Muscle of leg (tissue), 3 donors: ENCODE measurements at regions not wholly inside any gene's neighbourhood (a gene's known extent, or its start where the extent isn't known, plus 50 kb on each side); places are given as distances from the start of the nearest gene placed in this dataset.

Experiments
- DNase-seq: peaks from one replicate; pipeline ENCODE4 v3.0.0; 2013
- H3K27ac ChIP-seq: one replicate; pipeline ENCODE4 v1.5.1; 2013; ENCODE audit warnings: mild to moderate bottlenecking, low read length, control low read depth
- H3K27me3 ChIP-seq: one replicate; pipeline ENCODE4 v1.6.1; 2013; ENCODE audit warnings: low read length; ENCODE audit not compliant: control insufficient read depth, insufficient read depth
- H3K36me3 ChIP-seq: one replicate; pipeline ENCODE4 v1.6.1; 2013; ENCODE audit warnings: low read length; ENCODE audit not compliant: control insufficient read depth, insufficient read depth
- H3K4me1 ChIP-seq: one replicate; pipeline ENCODE4 v1.6.1; 2013; ENCODE audit warnings: low read length; ENCODE audit not compliant: control insufficient read depth, insufficient read depth
- H3K4me3 ChIP-seq: one replicate; pipeline ENCODE4 v1.5.1; 2013; ENCODE audit warnings: low read length, control low read depth
- H3K9me3 ChIP-seq: replicated peaks from 2 replicates; pipeline ENCODE4 v1.6.1; 2013; ENCODE audit warnings: low read depth, low read length; ENCODE audit not compliant: control insufficient read depth
- WGBS: methylation state at CpG from one replicate; pipeline ENCODE4 v1.1.5; 2013; ENCODE audit warnings: missing lambda C conversion rate; ENCODE audit not compliant: insufficient coverage; 5-methylcytosine and 5-hydroxymethylcytosine counted together

DNA sequence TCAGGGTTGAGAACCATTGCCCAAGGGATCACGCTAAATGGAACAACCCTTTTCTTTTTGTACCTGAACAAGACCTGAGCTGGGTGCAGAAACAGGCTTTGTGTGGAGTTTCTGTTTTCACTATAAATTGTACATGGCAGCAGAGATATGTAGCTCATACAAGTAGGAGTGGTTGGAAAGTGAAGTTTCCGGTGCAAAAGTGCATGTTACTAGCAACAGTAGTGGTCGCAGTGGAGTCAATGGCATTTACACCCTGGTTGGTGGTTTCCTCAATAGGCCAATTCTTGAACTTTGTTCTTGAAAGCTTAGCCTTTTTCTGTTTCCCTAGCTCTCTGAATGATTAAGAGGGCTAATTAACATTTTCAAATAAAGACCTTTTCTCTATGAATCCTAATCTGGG lies 170.7 kb downstream of the NEBL start:
- H3K4me3 ChIP-seq: no peak overlapping the region
- no peak overlapping the region for H3K27ac ChIP-seq
- DNase-seq: no peak
- whole genome bisulfite sequencing: 73% methylated on average over 2 of the region's 3 CpGs
- H3K4me1 ChIP-seq: no peaks in the 10 kb centered on the region
- H3K9me3 ChIP-seq: peaks cover 7% of the 10 kb centered on the region
- no peaks in the 10 kb centered on the region for H3K36me3 ChIP-seq
- H3K27me3 ChIP-seq: no peaks in the 10 kb centered on the region

DNA sequence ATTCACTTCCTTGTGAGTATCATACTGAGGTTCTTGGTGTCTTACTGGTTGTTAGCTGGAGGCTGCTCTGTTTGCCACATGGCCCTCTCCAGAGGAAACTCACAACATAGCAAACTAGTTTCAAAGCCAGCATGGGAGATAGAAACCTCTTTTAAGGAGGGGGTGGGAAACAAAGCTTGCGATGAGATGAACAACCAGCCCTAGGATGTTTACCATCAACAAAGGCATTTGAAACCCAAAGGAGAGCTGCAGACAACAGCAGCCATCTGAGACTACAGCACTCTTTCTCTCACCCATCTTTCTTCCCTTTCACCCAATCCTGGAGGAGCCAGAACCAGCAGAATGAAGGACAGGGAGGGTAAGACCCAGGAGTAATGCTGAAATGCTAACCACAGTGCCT lies 182.1 kb downstream of the NEBL start:
- Histone ChIP-seq H3K9me3 (no peaks in the 10 kb centered on the region), H3K4me3 (no peak overlapping the region), H3K27ac (no peak overlapping the region), H3K36me3 (no peaks in the 10 kb centered on the region), H3K27me3 (no peaks in the 10 kb centered on the region), H3K4me1 (no peaks in the 10 kb centered on the region)
- no peak for DNase-seq
- WGBS: no CpG with 5 or more reads among the region's 1 CpG

DNA sequence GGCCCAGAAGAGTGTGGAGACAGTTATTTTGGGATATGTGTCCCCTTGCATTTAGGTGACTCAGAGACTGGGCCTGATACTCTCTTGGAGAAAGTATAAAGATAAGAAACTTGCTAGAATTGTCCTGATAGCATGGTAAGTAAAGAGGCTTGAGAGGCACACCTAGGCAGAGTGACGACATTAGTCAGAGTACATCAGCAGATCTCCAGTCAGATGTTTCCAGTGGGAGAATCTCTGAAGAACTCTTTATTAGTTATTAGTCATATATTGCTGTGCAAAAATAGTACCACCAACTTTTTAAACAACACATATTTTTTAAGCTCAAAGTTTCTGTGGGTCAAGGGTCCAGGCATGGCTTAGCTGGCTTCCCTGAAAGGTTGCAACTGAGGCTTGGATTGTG lies 182.6 kb downstream of the NEBL start:
- Histone ChIP-seq H3K4me1 (no peaks in the 10 kb centered on the region), H3K9me3 (no peaks in the 10 kb centered on the region), H3K27ac (no peak overlapping the region), H3K4me3 (no peak overlapping the region), H3K27me3 (no peaks in the 10 kb centered on the region), H3K36me3 (no peaks in the 10 kb centered on the region)
- DNase-seq: no peak
- WGBS: no CpG with 5 or more reads among the region's 1 CpG

- 88% methylated on average over 1 of the region's 1 CpG for WGBS
- H3K27ac ChIP-seq: no peak overlapping the region
- H3K4me1 ChIP-seq: no peaks in the 10 kb centered on the region
- no peaks in the 10 kb centered on the region for H3K36me3 ChIP-seq
- H3K4me3 ChIP-seq: no peak overlapping the region
- no peaks in the 10 kb centered on the region for H3K27me3 ChIP-seq
- DNase-seq: no peak
- no peaks in the 10 kb centered on the region for H3K9me3 ChIP-seq
These were observed 183.7 kb downstream of the NEBL start for GRCh38 chr10:20713420-20713819.

DNA sequence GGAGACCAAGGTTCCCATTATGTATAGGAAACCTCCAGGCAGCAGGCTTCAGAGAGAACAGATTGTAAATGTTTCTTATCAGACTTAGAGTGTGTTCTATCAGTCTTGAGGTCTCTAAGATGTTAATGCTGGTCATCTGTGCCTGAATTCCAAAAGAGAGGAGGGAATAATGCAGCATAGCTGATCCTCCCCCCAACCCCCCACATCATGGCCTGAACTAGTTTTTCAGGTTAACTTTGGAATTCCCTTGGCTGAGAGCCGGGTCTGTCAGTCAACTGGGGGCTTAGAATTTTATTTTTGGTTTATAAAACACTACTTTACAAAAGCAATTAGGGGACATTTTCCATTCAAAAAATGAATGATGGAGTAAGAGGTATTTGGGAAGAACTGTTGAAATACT lies 184.3 kb downstream of the NEBL start:
- Histone ChIP-seq H3K4me3 (no peak overlapping the region), H3K4me1 (no peaks in the 10 kb centered on the region), H3K9me3 (no peaks in the 10 kb centered on the region), H3K36me3 (no peaks in the 10 kb centered on the region), H3K27ac (no peak overlapping the region), H3K27me3 (no peaks in the 10 kb centered on the region)
- no CpG with 5 or more reads among the region's 1 CpG for WGBS
- DNase-seq: no peak

DNA sequence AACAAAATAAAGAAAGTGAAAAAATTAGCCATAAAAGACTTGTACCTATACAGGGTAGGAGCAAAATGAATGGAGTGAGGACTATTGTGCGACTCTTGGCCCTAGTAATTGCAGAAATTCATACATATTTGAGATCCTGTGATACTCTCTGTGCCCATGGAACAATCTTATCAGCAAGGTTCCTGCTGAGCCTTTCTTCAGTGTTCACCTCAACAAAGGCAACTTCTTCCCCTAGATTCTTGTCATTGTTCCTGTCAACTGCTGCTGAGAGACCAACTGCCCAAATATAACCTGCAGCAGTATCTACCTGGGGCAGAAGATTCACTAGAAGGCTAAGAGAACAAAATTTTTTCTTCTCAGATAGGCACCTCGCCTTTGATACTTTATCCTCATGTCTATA lies 187.4 kb downstream of the NEBL start:
- no peaks in the 10 kb centered on the region for H3K4me1 ChIP-seq
- H3K27ac ChIP-seq: no peak overlapping the region
- no peak overlapping the region for H3K4me3 ChIP-seq
- H3K27me3 ChIP-seq: no peaks in the 10 kb centered on the region
- DNase-seq: no peak
- no peaks in the 10 kb centered on the region for H3K9me3 ChIP-seq
- no peaks in the 10 kb centered on the region for H3K36me3 ChIP-seq
- WGBS: no CpG with 5 or more reads among the region's 2 CpGs

DNA sequence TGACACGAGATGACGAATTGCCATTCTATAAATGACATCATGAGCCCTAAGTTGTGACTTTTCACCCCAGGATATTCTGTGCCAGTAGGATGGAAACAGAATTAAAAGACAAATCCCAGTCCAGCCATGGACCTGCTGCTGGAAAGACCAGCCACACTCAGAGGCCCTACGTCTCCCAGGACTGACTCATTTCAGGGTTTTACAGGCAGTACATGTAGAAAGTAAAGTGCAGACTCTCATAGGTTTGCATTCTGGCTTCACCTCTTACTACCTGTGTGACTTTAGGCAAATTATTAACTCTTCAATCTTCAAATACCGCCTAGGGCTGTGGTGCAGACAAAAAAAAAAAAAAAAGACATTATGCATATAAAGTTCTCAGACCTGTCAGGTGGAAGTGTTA lies 188.8 kb downstream of the NEBL start:
- Histone ChIP-seq H3K4me1 (no peaks in the 10 kb centered on the region), H3K9me3 (no peaks in the 10 kb centered on the region), H3K27me3 (no peaks in the 10 kb centered on the region), H3K4me3 (no peak overlapping the region), H3K27ac (no peak overlapping the region), H3K36me3 (no peaks in the 10 kb centered on the region)
- no CpG with 5 or more reads among the region's 4 CpGs for WGBS
- no peak for DNase-seq

DNA sequence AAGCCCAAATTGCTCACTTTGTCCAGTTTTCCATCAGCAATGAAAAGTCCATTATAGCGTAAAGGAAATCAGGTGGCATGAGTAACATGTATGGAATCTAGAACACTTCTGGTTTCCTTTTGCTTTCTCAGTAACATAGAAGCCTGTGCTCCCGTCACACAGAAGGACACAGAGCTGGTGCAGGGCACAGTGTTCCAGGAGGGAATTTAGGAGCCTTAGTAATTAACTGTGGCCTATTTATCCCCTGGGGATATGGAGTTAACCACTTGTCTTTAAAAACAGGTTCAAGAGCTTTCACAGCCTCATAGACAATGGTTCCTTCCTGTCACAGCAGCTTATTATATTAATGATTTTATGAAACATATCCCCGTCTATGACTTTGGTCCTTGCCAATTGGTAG lies 189.9 kb downstream of the NEBL start:
- DNase-seq: no peak
- H3K27ac ChIP-seq: no peak overlapping the region
- H3K4me1 ChIP-seq: no peaks in the 10 kb centered on the region
- WGBS: no CpG with 5 or more reads among the region's 3 CpGs
- no peaks in the 10 kb centered on the region for H3K9me3 ChIP-seq
- no peaks in the 10 kb centered on the region for H3K27me3 ChIP-seq
- no peaks in the 10 kb centered on the region for H3K36me3 ChIP-seq
- H3K4me3 ChIP-seq: no peak overlapping the region

- Histone ChIP-seq H3K9me3 (no peaks in the 10 kb centered on the region), H3K4me1 (no peaks in the 10 kb centered on the region), H3K36me3 (no peaks in the 10 kb centered on the region), H3K27ac (no peak overlapping the region), H3K4me3 (no peak overlapping the region), H3K27me3 (no peaks in the 10 kb centered on the region)
- DNase-seq: no peak
These were observed 198.3 kb downstream of the NEBL start for GRCh38 chr10:20698837-20699236.

DNA sequence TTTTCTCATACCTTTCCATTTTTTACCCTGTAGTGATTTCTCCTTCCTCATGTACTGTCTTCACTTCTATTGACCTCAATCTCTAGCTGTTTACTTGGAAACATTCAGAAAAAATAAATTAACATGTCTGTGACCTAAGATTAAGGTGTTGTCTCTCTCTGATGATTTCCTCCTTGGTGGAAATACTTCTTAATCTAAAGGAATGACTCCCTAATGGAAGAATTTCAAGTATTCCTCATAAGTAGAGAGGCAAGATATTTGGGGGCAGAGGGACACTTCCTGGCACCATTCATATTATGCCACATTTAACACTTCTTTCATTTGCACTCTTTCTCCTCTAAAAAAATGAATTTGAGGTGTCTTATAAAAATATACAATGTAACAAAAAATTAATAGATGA lies 202.8 kb downstream of the NEBL start:
- Histone ChIP-seq H3K27ac (no peak overlapping the region), H3K4me1 (peaks cover 3% of the 10 kb centered on the region), H3K36me3 (no peaks in the 10 kb centered on the region), H3K9me3 (no peaks in the 10 kb centered on the region), H3K27me3 (no peaks in the 10 kb centered on the region), H3K4me3 (no peak overlapping the region)
- no peak for DNase-seq

GRCh38 chr10:20688797-20689544 lies 208.1 kb downstream of the NEBL start:
- Histone ChIP-seq H3K27me3 (no peaks in the 10 kb centered on the region), H3K4me3 (no peak overlapping the region), H3K4me1 (peaks cover 3% of the 10 kb centered on the region), H3K9me3 (no peaks in the 10 kb centered on the region), H3K27ac (no peak overlapping the region), H3K36me3 (no peaks in the 10 kb centered on the region)
- DNase-seq: no peak
- WGBS: 88% methylated on average over 2 of the region's 7 CpGs
